Lung (tissue), 11 donors: ENCODE measurements at regions not wholly inside any gene's neighbourhood (a gene's known extent, or its start where the extent isn't known, plus 50 kb on each side); places are given as distances from the start of the nearest gene placed in this dataset.

Experiments used
- ATAC-seq: fragments of 200-7000 bp; cut with Tn5 transposase; one replicate; pipeline ENCODE4 v1.9.1; 2020; ENCODE audit warnings: moderate number of reproducible peaks; ENCODE audit not compliant: insufficient read depth, low FRiP score
- DNase-seq, 3 donors: peaks; one replicate each; pipeline ENCODE4 v3.0.0-alpha.2; 2013 to 2017
- H3K27ac ChIP-seq, 2 donors: one replicate each; pipeline ENCODE4 v1.5.1; 2013; ENCODE audit warnings: mild to moderate bottlenecking in 2 of 2, moderate library complexity in 2 of 2, control low read depth in 1 of 2, inconsistent platforms in 1 of 2, low read depth in 1 of 2, low read length in 1 of 2
- H3K27me3 ChIP-seq, 3 donors: one replicate each; pipeline ENCODE4 v1.5.1; 2013; ENCODE audit warnings: low read length in 2 of 3; ENCODE audit not compliant: control insufficient read depth in 3 of 3, insufficient read depth in 3 of 3
- H3K36me3 ChIP-seq, 4 donors: one replicate each; pipeline ENCODE4 v1.5.1; 2013; ENCODE audit warnings: low read length in 4 of 4, mild to moderate bottlenecking in 1 of 4, moderate library complexity in 1 of 4; ENCODE audit not compliant: control insufficient read depth in 4 of 4, insufficient read depth in 4 of 4
- H3K4me1 ChIP-seq, 5 donors: one replicate each; pipeline ENCODE4 v1.5.1; 2013; ENCODE audit warnings: low read length in 5 of 5, mild to moderate bottlenecking in 2 of 5, moderate library complexity in 1 of 5; ENCODE audit not compliant: control insufficient read depth in 5 of 5, insufficient read depth in 5 of 5
- H3K4me3 ChIP-seq: one replicate; pipeline ENCODE4 v1.5.1; 2013; ENCODE audit warnings: mild to moderate bottlenecking, control low read depth, moderate library complexity
- H3K9ac ChIP-seq, 2 donors: one replicate each; pipeline ENCODE4 v1.5.1; 2013; ENCODE audit warnings: low read length in 2 of 2, control low read depth in 1 of 2; ENCODE audit not compliant: insufficient read depth in 1 of 2
- H3K9me3 ChIP-seq, 4 donors: one replicate each; pipeline ENCODE4 v1.5.1; 2013; ENCODE audit warnings: low read length in 3 of 4, mild to moderate bottlenecking in 1 of 4, moderate library complexity in 1 of 4; ENCODE audit not compliant: control insufficient read depth in 4 of 4, insufficient read depth in 3 of 4
- WGBS, 2 donors: extraction: QIAGEN DNeasy Blood & Tissue Kit; methylation state at CpG; one replicate each; pipeline ENCODE4 v1.1.7; 2013; 5-methylcytosine and 5-hydroxymethylcytosine counted together
- TF ChIP-seq, protein P1 (sequence below): IDR thresholded peaks from 2 replicates; pipeline ENCODE4 v1.5.1; 2012; ENCODE audit warnings: mild to moderate bottlenecking; ENCODE audit errors: control extremely low read depth, extremely low read depth
- donor health status: control.
- donor health status: control.
- donor health status: Bipolar disorder and iron deficiency.
- donor health status: healthy.
- donor health status: DM: yes; HTN: yes; CAD: no.

DNA sequence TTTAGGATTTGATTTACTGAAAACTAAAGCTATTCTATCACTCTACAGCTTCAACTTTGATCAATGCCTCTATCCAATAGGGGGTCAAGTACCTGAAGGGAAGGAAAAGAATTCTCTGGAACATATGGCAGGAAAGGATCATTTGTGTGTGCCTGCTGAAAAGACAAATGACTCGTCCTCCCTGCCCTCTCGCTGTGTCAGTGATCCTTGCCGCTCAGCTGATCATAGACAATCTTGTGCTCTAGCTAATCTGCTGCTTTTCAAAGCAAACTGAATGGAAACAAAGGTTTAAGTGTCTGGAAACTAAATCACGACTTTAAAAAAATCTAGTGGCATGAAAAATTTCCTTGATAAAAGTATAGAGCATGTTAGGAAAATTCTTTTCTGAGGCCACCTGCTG lies 75.6 kb upstream of the CPO start:
- Histone ChIP-seq H3K36me3 (no peaks in the 10 kb centered on the region), H3K27me3 (no peaks in the 10 kb centered on the region), H3K9me3 (no peaks in the 10 kb centered on the region), H3K9ac (no peak overlapping the region), H3K4me1 (no peaks in the 10 kb centered on the region), H3K4me3 (no peak overlapping the region), H3K27ac (no peak overlapping the region)
- WGBS, 2 donors, result 74 to 75% methylated on average over 4 of the region's 4 CpGs
- TF ChIP-seq, protein P1, sequence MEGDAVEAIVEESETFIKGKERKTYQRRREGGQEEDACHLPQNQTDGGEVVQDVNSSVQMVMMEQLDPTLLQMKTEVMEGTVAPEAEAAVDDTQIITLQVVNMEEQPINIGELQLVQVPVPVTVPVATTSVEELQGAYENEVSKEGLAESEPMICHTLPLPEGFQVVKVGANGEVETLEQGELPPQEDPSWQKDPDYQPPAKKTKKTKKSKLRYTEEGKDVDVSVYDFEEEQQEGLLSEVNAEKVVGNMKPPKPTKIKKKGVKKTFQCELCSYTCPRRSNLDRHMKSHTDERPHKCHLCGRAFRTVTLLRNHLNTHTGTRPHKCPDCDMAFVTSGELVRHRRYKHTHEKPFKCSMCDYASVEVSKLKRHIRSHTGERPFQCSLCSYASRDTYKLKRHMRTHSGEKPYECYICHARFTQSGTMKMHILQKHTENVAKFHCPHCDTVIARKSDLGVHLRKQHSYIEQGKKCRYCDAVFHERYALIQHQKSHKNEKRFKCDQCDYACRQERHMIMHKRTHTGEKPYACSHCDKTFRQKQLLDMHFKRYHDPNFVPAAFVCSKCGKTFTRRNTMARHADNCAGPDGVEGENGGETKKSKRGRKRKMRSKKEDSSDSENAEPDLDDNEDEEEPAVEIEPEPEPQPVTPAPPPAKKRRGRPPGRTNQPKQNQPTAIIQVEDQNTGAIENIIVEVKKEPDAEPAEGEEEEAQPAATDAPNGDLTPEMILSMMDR, result no peak
- ATAC-seq (no peak), DNase-seq (no peak)

DNA sequence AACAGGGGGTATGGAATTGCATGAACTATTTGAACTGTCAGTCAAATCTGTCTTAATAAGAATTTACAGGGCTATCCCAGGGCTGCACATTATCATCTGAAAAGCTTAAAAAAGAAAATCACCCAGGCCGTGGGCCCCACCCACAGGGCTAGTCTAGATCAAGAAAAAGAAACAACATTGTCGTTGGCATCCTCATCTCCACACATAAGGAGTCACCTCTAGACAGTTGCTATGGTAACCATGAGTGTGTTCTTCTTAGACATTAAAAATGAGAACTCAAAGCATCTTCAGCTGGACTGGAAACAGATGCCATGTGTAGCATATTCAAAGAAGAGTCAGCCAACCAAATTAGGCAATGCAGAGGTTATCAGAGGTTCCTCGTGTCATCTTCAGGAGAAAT lies 72.3 kb upstream of the CPO start:
- Histone ChIP-seq H3K27ac (no peak overlapping the region), H3K9ac (no peak overlapping the region), H3K4me1 (no peaks in the 10 kb centered on the region), H3K9me3 (no peaks in the 10 kb centered on the region), H3K36me3 (no peaks in the 10 kb centered on the region), H3K27me3 (no peaks in the 10 kb centered on the region), H3K4me3 (no peak overlapping the region)
- ATAC-seq, result no peak
- TF ChIP-seq, protein P1, result no peak
- DNase-seq, result no peak
- 86 to 90% methylated on average over 3 of the region's 3 CpGs for WGBS, 2 donors

DNA sequence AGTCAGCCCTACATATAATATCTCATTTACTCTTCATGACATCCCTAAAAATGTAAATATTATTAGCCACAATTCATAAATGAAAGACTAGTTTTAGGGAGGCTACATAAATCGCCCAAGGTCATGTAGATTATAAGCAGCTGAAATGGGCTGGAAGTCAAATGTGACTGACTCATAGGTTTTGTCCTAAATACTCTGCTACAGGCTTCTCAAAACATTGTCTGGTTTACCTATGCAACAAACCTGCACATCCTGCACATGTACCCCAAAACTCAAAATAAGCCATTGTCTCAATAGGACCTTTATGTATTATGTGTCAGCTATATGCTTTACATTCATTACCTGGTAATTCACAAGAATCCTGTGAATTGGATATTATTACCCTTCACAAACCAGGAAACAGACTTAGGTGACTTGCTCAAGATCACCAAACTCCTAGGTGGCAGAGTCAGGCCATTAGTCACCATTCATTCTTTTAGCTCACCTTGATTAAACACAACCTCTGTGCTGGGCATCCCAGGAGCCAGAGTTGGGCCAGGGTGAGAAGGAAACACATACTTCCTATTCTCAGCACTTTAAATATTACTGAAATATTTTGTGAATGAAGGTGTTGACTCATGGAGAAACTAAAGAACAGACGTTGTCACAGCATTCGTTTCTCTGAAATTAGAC lies 69.4 kb upstream of the CPO start:
- Histone ChIP-seq H3K36me3 (no peaks in the 10 kb centered on the region), H3K4me1 (peaks cover 0 to 2% (median 0%) of the 10 kb centered on the region in 5 donors), H3K27me3 (no peaks in the 10 kb centered on the region), H3K4me3 (no peak overlapping the region), H3K9me3 (no peaks in the 10 kb centered on the region), H3K27ac (no peak overlapping the region), H3K9ac (no peak overlapping the region)
- 77 to 88% methylated on average over 3 of the region's 3 CpGs for WGBS, 2 donors
- ATAC-seq (no peak), DNase-seq (no peak)
- TF ChIP-seq, protein P1, result no peak

DNA sequence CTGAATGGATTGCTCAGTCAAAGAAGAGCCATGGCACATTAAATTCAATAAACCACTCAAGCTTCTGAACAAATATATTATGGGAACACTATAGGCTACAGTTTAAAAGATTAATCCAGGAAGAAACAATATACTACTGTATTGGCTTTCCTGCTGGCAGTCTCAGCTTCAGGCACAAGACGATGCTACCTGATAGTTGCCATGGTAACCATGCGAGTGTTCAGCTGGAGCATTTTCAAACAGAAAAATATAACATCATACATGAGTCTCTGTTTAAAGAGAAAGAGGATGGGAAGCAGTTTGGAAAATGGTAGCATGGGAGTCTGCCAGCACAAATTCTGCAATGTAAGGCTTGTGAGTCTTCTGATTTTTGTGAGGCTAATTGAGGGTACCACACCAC lies 65.9 kb upstream of the CPO start:
- Histone ChIP-seq H3K36me3 (no peaks in the 10 kb centered on the region), H3K9me3 (no peaks in the 10 kb centered on the region), H3K27ac (no peak overlapping the region), H3K4me3 (no peak overlapping the region), H3K27me3 (no peaks in the 10 kb centered on the region), H3K9ac (no peak overlapping the region), H3K4me1 (peaks cover 0 to 2% (median 0%) of the 10 kb centered on the region in 5 donors)
- no peak for ATAC-seq
- TF ChIP-seq, protein P1, result no peak
- WGBS, 2 donors, result 18 to 27% methylated on average over 2 of the region's 2 CpGs
- peak in 1 of 3 donors; percentile 3 for DNase-seq
